Adrenal gland (tissue), 5 donors: ENCODE measurements at regions not wholly inside any gene's neighbourhood (a gene's known extent, or its start where the extent isn't known, plus 50 kb on each side); places are given as distances from the start of the nearest gene placed in this dataset.

Experiments used
- CTCF ChIP-seq, 6 experiments: fragments of 450-650 bp in 4 of 6; fragments of 200-600 bp in 2 of 6; sonication (generic) in 1 of 6; IDR thresholded peaks; 1 replicate in 5 of 6; 2 replicates in 1 of 6; pipeline versions ENCODE4 v1.5.1 to v1.8.0; 2016 to 2021; ENCODE audit warnings: antibody characterized with exemption in 6 of 6, mild to moderate bottlenecking in 2 of 6, moderate library complexity in 1 of 6
- POLR2A ChIP-seq, 2 donors: fragments of 450-650 bp; IDR thresholded peaks; one replicate each; pipeline ENCODE4 v1.6.1; 2017; ENCODE audit warnings: antibody characterized with exemption in 2 of 2, mild to moderate bottlenecking in 2 of 2, moderate library complexity in 1 of 2
- donor health status: DM: no; HTN: no; CAD: no.

GRCh38 chr12:91924827-91925226 is 220.8 kb downstream of the BTG1 start:
- no peak for TF ChIP-seq CTCF (IDR thresholded peaks at IDR 0.05)
- TF ChIP-seq POLR2A (IDR thresholded peaks at IDR 0.05), result no peak
